ENCODE measurements at regions not wholly inside any gene's neighbourhood (a gene's known extent, or its start where the extent isn't known, plus 50 kb on each side); places are given as distances from the start of the nearest gene placed in this dataset.

DNA sequence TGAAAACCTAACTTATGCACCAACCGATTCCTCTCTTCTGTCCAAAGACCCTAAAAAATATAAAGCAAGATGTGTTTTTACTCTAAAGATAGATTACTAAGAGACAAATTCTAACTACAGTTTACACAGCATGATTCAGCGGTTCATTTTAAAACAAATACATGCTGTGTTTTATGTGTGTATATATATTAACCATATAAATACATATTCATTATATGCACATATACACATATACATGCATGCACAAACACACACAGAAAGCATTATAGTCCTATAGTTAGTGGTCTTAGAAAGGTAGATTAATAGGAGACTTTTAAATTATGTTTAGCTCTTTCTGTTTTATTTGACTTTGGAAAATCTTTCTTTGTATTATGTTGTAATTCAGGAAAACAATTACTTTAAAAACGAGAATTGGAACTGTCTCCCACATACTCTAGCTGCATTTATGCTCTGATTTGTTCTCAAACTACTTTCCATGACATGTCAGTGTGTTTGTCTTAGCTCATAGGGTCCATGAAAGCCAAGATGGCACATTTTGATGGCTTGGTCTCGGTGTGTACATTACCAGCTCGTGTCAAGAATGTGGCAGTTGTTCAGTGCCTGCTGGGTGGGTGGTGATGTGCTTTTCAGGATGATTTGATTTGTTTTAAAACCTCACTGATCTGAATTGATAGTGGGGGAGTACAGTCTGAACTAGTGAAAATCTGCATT lies 548.8 kb upstream of the SALL1 start:
- TF ChIP-seq POLR2A (IDR thresholded peaks at IDR 0.05; ENCODE audit: low read depth, low read length) = no peak
- TF ChIP-seq TAF1 (IDR thresholded peaks at IDR 0.05; ENCODE audit: borderline replicate concordance, low read depth, low read length) = no peak
- no peak for TF ChIP-seq POLR2AphosphoS5 (IDR thresholded peaks at IDR 0.05; ENCODE audit: low read depth, low read length)
- FAIRE-seq (no peak), DNase-seq (ENCODE audit: insufficient read length) (no peak)

GRCh38 chr16:51698647-51699046 lies 547.6 kb upstream of the SALL1 start:
- DNase-seq (ENCODE audit: insufficient read length) (no peak), FAIRE-seq (no peak)
- TF ChIP-seq TAF1 (IDR thresholded peaks at IDR 0.05; ENCODE audit: borderline replicate concordance, low read depth, low read length) = no peak
- TF ChIP-seq POLR2AphosphoS5 (IDR thresholded peaks at IDR 0.05; ENCODE audit: low read depth, low read length) = no peak
- TF ChIP-seq POLR2A (IDR thresholded peaks at IDR 0.05; ENCODE audit: low read depth, low read length) = no peak

- FAIRE-seq (no peak), DNase-seq (ENCODE audit: insufficient read length) (no peak)
- no peak for TF ChIP-seq TAF1 (IDR thresholded peaks at IDR 0.05; ENCODE audit: borderline replicate concordance, low read depth, low read length)
- TF ChIP-seq POLR2AphosphoS5 (IDR thresholded peaks at IDR 0.05; ENCODE audit: low read depth, low read length) = no peak
- no peak for TF ChIP-seq POLR2A (IDR thresholded peaks at IDR 0.05; ENCODE audit: low read depth, low read length)
Observed at GRCh38 chr16:51697454-51697853, 546.4 kb upstream of the SALL1 start.

- FAIRE-seq (no peak), DNase-seq (ENCODE audit: insufficient read length) (no peak)
- no peak for TF ChIP-seq POLR2AphosphoS5 (IDR thresholded peaks at IDR 0.05; ENCODE audit: low read depth, low read length)
- no peak for TF ChIP-seq POLR2A (IDR thresholded peaks at IDR 0.05; ENCODE audit: low read depth, low read length)
- TF ChIP-seq TAF1 (IDR thresholded peaks at IDR 0.05; ENCODE audit: borderline replicate concordance, low read depth, low read length) = no peak
Observed at GRCh38 chr16:51696376-51696775, 545.3 kb upstream of the SALL1 start.

- TF ChIP-seq POLR2A (IDR thresholded peaks at IDR 0.05; ENCODE audit: low read depth, low read length) = no peak
- no peak for TF ChIP-seq POLR2AphosphoS5 (IDR thresholded peaks at IDR 0.05; ENCODE audit: low read depth, low read length)
- TF ChIP-seq TAF1 (IDR thresholded peaks at IDR 0.05; ENCODE audit: borderline replicate concordance, low read depth, low read length) = no peak
- FAIRE-seq (no peak), DNase-seq (ENCODE audit: insufficient read length) (no peak)
Observed at GRCh38 chr16:51691109-51691508, 540.0 kb upstream of the SALL1 start.

- TF ChIP-seq TAF1 (IDR thresholded peaks at IDR 0.05; ENCODE audit: borderline replicate concordance, low read depth, low read length) (no peak), POLR2A (IDR thresholded peaks at IDR 0.05; ENCODE audit: low read depth, low read length) (no peak), POLR2AphosphoS5 (IDR thresholded peaks at IDR 0.05; ENCODE audit: low read depth, low read length) (no peak)
- no peak for DNase-seq (ENCODE audit: insufficient read length)
- no peak for FAIRE-seq
Observed at GRCh38 chr16:51685498-51685897, 534.4 kb upstream of the SALL1 start.

DNA sequence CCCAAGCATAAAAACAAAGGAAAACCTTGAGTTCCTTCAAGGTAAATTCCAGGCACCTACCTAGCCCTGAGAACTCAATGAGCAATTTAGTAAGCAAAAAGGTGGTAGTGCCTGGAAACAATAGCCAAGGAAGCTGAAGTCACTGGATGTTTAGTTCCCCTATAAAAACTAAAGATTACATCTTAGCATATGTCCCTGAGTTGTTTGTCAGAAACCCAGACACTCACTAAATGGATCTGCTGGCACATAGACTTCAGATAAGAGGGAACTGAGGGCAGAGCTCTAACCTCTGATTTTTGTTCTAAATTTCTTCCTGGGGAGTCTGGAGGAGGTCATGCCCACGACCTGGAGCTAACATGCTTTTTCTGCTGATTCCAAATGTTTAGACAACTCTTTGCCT lies 532.8 kb upstream of the SALL1 start:
- DNase-seq (ENCODE audit: insufficient read length) (no peak), FAIRE-seq (no peak)
- TF ChIP-seq TAF1 (IDR thresholded peaks at IDR 0.05; ENCODE audit: borderline replicate concordance, low read depth, low read length) (no peak), POLR2A (IDR thresholded peaks at IDR 0.05; ENCODE audit: low read depth, low read length) (no peak), POLR2AphosphoS5 (IDR thresholded peaks at IDR 0.05; ENCODE audit: low read depth, low read length) (no peak)

DNA sequence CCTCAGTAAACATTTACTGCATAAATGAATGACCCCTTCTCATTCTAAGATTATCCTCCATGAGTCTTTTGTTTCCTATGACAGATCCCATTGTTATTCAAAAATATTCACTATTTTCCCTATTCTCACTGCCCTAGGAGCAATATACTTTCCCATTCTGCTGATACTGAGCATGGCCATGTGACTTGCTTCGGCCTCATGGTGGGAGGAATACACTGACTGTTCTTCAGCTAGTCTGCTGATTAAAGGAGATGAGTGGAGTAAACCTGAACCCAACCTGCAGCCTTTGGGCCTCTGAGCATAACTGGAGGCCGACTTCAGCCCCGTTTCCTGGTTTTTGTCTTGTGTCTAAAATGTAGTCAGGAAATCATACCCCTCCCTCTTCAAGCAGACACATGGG lies 531.8 kb upstream of the SALL1 start:
- FAIRE-seq (no peak), DNase-seq (ENCODE audit: insufficient read length) (no peak)
- TF ChIP-seq POLR2A (IDR thresholded peaks at IDR 0.05; ENCODE audit: low read depth, low read length) (no peak), TAF1 (IDR thresholded peaks at IDR 0.05; ENCODE audit: borderline replicate concordance, low read depth, low read length) (no peak), POLR2AphosphoS5 (IDR thresholded peaks at IDR 0.05; ENCODE audit: low read depth, low read length) (no peak)

- DNase-seq (ENCODE audit: insufficient read length) (no peak), FAIRE-seq (no peak)
- TF ChIP-seq POLR2A (IDR thresholded peaks at IDR 0.05; ENCODE audit: low read depth, low read length) (no peak), POLR2AphosphoS5 (IDR thresholded peaks at IDR 0.05; ENCODE audit: low read depth, low read length) (no peak), TAF1 (IDR thresholded peaks at IDR 0.05; ENCODE audit: borderline replicate concordance, low read depth, low read length) (no peak)
Observed at GRCh38 chr16:51674615-51675014, 523.5 kb upstream of the SALL1 start.

DNA sequence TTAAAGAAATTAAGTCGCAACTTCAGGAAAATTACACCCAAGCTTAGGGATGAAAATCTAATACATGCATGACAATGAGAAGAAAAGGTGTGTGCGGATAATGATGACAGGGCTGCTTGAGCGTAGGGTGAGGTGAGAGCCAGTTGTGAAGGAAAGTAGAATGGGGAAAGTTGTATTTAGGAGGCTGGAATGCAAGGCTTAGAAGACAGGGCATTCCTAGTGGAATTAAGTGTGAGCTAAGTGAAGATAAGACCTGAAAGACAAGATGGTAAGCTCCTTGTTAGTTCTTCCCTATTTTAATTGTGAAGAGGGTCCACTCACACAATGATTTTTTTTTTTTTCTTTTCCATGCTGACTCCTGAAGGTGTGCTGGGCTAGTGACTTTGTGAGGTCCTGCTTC lies 519.5 kb upstream of the SALL1 start:
- DNase-seq (ENCODE audit: insufficient read length) (no peak), FAIRE-seq (no peak)
- TF ChIP-seq TAF1 (IDR thresholded peaks at IDR 0.05; ENCODE audit: borderline replicate concordance, low read depth, low read length) = no peak
- no peak for TF ChIP-seq POLR2A (IDR thresholded peaks at IDR 0.05; ENCODE audit: low read depth, low read length)
- TF ChIP-seq POLR2AphosphoS5 (IDR thresholded peaks at IDR 0.05; ENCODE audit: low read depth, low read length) = no peak

DNA sequence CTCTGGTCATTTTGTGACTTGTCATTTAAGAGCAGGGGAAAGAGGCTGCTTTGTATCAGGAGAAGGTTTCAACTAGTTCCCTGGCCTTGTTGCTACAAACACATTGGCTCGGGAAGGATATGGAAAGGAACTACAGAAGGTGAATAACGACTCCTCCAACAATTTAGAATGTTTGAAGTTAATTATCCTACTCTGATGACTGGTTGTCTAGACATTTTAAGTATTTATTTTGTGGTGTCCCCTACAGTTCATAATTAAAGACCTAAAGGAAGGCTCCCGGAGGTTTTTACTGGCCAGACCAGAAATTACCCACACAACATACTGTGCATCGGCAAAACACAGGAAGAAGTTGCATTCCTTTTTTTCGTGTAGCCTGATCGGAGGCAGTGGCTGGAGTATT lies 515.8 kb upstream of the SALL1 start:
- FAIRE-seq (no peak), DNase-seq (ENCODE audit: insufficient read length) (no peak)
- TF ChIP-seq POLR2AphosphoS5 (IDR thresholded peaks at IDR 0.05; ENCODE audit: low read depth, low read length) = no peak
- TF ChIP-seq POLR2A (IDR thresholded peaks at IDR 0.05; ENCODE audit: low read depth, low read length) = no peak
- TF ChIP-seq TAF1 (IDR thresholded peaks at IDR 0.05; ENCODE audit: borderline replicate concordance, low read depth, low read length) = no peak

DNA sequence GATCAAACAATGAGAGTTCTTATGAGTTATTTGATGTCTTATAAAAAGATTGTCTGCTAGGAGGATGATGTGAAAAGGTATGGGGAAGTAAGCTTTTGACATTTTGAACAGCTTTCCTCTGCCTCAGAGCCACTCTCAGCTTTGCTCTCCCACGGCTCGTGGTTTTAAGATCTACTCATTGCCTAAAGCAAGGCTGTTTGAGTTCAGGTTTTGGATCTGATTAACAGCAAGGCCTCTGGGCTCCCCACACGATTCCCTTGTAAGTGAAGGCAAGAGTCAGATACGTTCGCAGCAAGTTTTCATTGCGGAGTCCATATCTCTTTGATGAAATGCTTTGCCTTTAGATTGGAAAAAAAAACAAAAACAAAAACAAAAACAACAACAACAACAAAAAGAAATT lies 515.0 kb upstream of the SALL1 start:
- no peak for DNase-seq (ENCODE audit: insufficient read length)
- no peak for FAIRE-seq
- TF ChIP-seq POLR2AphosphoS5 (IDR thresholded peaks at IDR 0.05; ENCODE audit: low read depth, low read length) (no peak), POLR2A (IDR thresholded peaks at IDR 0.05; ENCODE audit: low read depth, low read length) (no peak), TAF1 (IDR thresholded peaks at IDR 0.05; ENCODE audit: borderline replicate concordance, low read depth, low read length) (no peak)

All from GM12892 (cell line).